C4-2B (cell line): ENCODE measurements at regions not wholly inside any gene's neighbourhood (a gene's known extent, or its start where the extent isn't known, plus 50 kb on each side); places are given as distances from the start of the nearest gene placed in this dataset.

Experiments
- CTCF ChIP-seq: fragments of 450-650 bp; conservative IDR thresholded peaks from 2 replicates; pipeline ENCODE4 v1.5.1; 2017; ENCODE audit warnings: mild to moderate bottlenecking
- ZFX ChIP-seq: fragments of 450-650 bp; IDR thresholded peaks from 2 replicates; pipeline ENCODE4 v1.6.1; 2017

GRCh38 chr10:84938117-84938905 is 609.9 kb downstream of the CCSER2 start:
- TF ChIP-seq CTCF: no peak
- no peak for TF ChIP-seq ZFX
